Right lobe of liver (tissue), 6 donors: ENCODE measurements at regions not wholly inside any gene's neighbourhood (a gene's known extent, or its start where the extent isn't known, plus 50 kb on each side); places are given as distances from the start of the nearest gene placed in this dataset.

Experiments used
- ATAC-seq, 4 donors: fragments of 200-7000 bp; cut with Tn5 transposase; one replicate each; pipeline ENCODE4 v1.9.1; 2020; ENCODE audit warnings: mild to moderate bottlenecking in 4 of 4, moderate library complexity in 4 of 4
- DNase-seq, 3 donors: peaks; one replicate each; pipeline ENCODE4 v3.0.0-alpha.2; 2020
- H3K27ac ChIP-seq, 3 donors: fragments of 200-600 bp; one replicate each; pipeline ENCODE4 v1.8.0; 2022
- H3K27me3 ChIP-seq, 2 donors: fragments of 200-600 bp; one replicate each; pipeline ENCODE4 v1.8.0; 2022
- H3K36me3 ChIP-seq, 4 donors: fragments of 200-600 bp; sonication (generic) in 1 of 4; one replicate each; pipeline versions ENCODE4 v1.5.1 to v1.8.0; 2017 to 2022; ENCODE audit warnings: control low read depth in 1 of 4
- H3K4me1 ChIP-seq, 4 donors: fragments of 200-600 bp; sonication (generic) in 1 of 4; one replicate each; pipeline versions ENCODE4 v1.5.1 to v1.8.0; 2017 to 2022; ENCODE audit warnings: control low read depth in 1 of 4
- H3K4me3 ChIP-seq, 3 donors: fragments of 200-600 bp; one replicate each; pipeline ENCODE4 v1.8.0; 2022
- H3K9me3 ChIP-seq, 4 donors: fragments of 200-600 bp; sonication (generic) in 1 of 4; one replicate each; pipeline versions ENCODE4 v1.5.1 to v1.8.0; 2017 to 2022; ENCODE audit warnings: control low read depth in 1 of 4
- CTCF ChIP-seq, 4 donors: fragments of 200-600 bp in 3 of 4; fragments of 450-650 bp in 1 of 4; IDR thresholded peaks; one replicate each; pipeline versions ENCODE4 v1.5.1 to v1.8.0; 2016 to 2022; ENCODE audit warnings: antibody characterized with exemption in 4 of 4, mild to moderate bottlenecking in 2 of 4
- POLR2A ChIP-seq: fragments of 450-650 bp; IDR thresholded peaks from one replicate; pipeline ENCODE4 v1.6.1; 2017; ENCODE audit warnings: antibody characterized with exemption, mild to moderate bottlenecking
- WGBS: methylation state at CpG from one replicate; pipeline ENCODE4 v1.1.6; 2018; ENCODE audit warnings: low coverage, low lambda C conversion rate; ENCODE audit not compliant: insufficient coverage; ENCODE audit errors: missing lambda C conversion rate; 5-methylcytosine and 5-hydroxymethylcytosine counted together
- intact Hi-C, 2 donors: fragments of 100-400 bp; cut with DNase I; formaldehyde crosslinking; loops; one replicate each; pipeline versions ENCODE4 v1.11.2 to v1.14.1; 2022
- donor health status: DM: no; HTN: yes; CAD: no.
- donor health status: DM: no; HTN: no; CAD: no.
- donor health status: DM: no; HTN: no; CAD: no.
- donor health status: DM: no; HTN: yes; CAD: no.
- donor health status: DM: no; HTN: yes; CAD: no.

GRCh38 chr12:19021646-19022045, 107.9 kb upstream of the PLEKHA5 start:
- peak; percentile 73 to 91 (median 87) for ATAC-seq
- DNase-seq, result no peak
- TF ChIP-seq POLR2A, result no peak
- no peak for TF ChIP-seq CTCF (IDR thresholded peaks at IDR 0.05)
- peaks cover 0 to 32% (median 7%) of the 10 kb centered on the region in 4 donors for H3K4me1 ChIP-seq
- H3K27me3 ChIP-seq, result no peaks in the 10 kb centered on the region
- 31% methylated on average over 1 of the region's 1 CpG for WGBS
- H3K36me3 ChIP-seq, result no peaks in the 10 kb centered on the region
- no peak overlapping the region for H3K27ac ChIP-seq
- intact Hi-C loops, result no loop called here
- H3K9me3 ChIP-seq, result no peaks in the 10 kb centered on the region
- no peak overlapping the region for H3K4me3 ChIP-seq

- no peaks in the 10 kb centered on the region for H3K27me3 ChIP-seq
- H3K27ac ChIP-seq, result no peak overlapping the region
- H3K4me3 ChIP-seq, result no peak overlapping the region
- no peak for TF ChIP-seq POLR2A
- no peak for TF ChIP-seq CTCF (IDR thresholded peaks at IDR 0.05)
- H3K36me3 ChIP-seq, result no peaks in the 10 kb centered on the region
- intact Hi-C loops, result no loop called here
- ATAC-seq (no peak), DNase-seq (no peak)
- no peaks in the 10 kb centered on the region for H3K9me3 ChIP-seq
- 77% methylated on average over 5 of the region's 5 CpGs for WGBS
- H3K4me1 ChIP-seq, result peaks cover 0 to 13% (median 6%) of the 10 kb centered on the region in 4 donors
Observed at GRCh38 chr12:19025582-19025981, 104.0 kb upstream of the PLEKHA5 start.

GRCh38 chr12:19026034-19026433, 103.5 kb upstream of the PLEKHA5 start:
- Histone ChIP-seq H3K4me3 (no peak overlapping the region), H3K9me3 (no peaks in the 10 kb centered on the region), H3K4me1 (peaks cover 0 to 12% (median 6%) of the 10 kb centered on the region in 4 donors), H3K36me3 (no peaks in the 10 kb centered on the region), H3K27me3 (no peaks in the 10 kb centered on the region), H3K27ac (no peak overlapping the region)
- 69% methylated on average over 4 of the region's 4 CpGs for WGBS
- TF ChIP-seq CTCF (IDR thresholded peaks at IDR 0.05), result no peak
- no peak for TF ChIP-seq POLR2A
- DNase-seq, result no peak
- intact Hi-C loops, result no loop called here
- ATAC-seq, result no peak

GRCh38 chr12:19026614-19027488, 102.7 kb upstream of the PLEKHA5 start:
- TF ChIP-seq CTCF (IDR thresholded peaks at IDR 0.05) (no peak), POLR2A (no peak)
- Histone ChIP-seq H3K4me1 (peaks cover 0 to 4% (median 2%) of the 10 kb centered on the region in 4 donors), H3K36me3 (no peaks in the 10 kb centered on the region), H3K4me3 (no peak overlapping the region), H3K9me3 (no peaks in the 10 kb centered on the region), H3K27me3 (no peaks in the 10 kb centered on the region), H3K27ac (no peak overlapping the region)
- intact Hi-C loops, result no loop called here
- ATAC-seq (no peak), DNase-seq (no peak)
- 83% methylated on average over 7 of the region's 7 CpGs for WGBS
